ENCODE measurements at regions not wholly inside any gene's neighbourhood (a gene's known extent, or its start where the extent isn't known, plus 50 kb on each side); places are given as distances from the start of the nearest gene placed in this dataset.

- Histone ChIP-seq H3K27me3 (ENCODE audit: insufficient read depth, low read length) (no peaks in the 10 kb centered on the region), H3K36me3 (ENCODE audit: control insufficient read depth in 1 of 2, insufficient read depth in 2 of 2, low read length in 2 of 2) (no peaks in the 10 kb centered on the region), H3K4me2 (ENCODE audit: low read length) (no peak overlapping the region), H4K20me1 (ENCODE audit: insufficient read depth) (no peaks in the 10 kb centered on the region), H2AFZ (ENCODE audit: low read depth, low read length, poor library complexity, severe bottlenecking) (no peak overlapping the region), H3K79me2 (ENCODE audit: insufficient read depth, low read length) (no peaks in the 10 kb centered on the region), H3K9ac (ENCODE audit: low read length) (no peak overlapping the region), H3K4me3 (replicated peaks in 1 of 2; ENCODE audit: low read depth in 1 of 2, low read length in 2 of 2) (no peak overlapping the region), H3K27ac (ENCODE audit: low read depth, low read length) (no peak overlapping the region), H3K9me2 (ENCODE audit: insufficient read depth) (no peaks in the 10 kb centered on the region), H3K9me3 (ENCODE audit: control insufficient read depth in 1 of 2, insufficient read depth in 1 of 2, low read depth in 1 of 2, low read length in 2 of 2) (no peaks in the 10 kb centered on the region), H3K4me1 (ENCODE audit: control insufficient read depth in 1 of 2, insufficient read depth in 2 of 2, low read length in 2 of 2) (no peaks in the 10 kb centered on the region)
- POLR2A ChIA-PET = no interaction called here
- CTCF ChIA-PET = interaction anchor here (1.5 kb wide), 1 partner anchor 14 kb away, joined by 3 read pairs; no protein-coding TSS in a partner anchor
- intact Hi-C loops (cut with micrococcal nuclease) = no loop called here
- BruUV-seq (replicated peaks) = no TSS peak
- RAD21 ChIA-PET (ENCODE audit: low non-redundant PET in 1 of 2, low total read pairs in 2 of 2, uncharacterized antibody in 2 of 2, unreplicated experiment in 2 of 2) = no interaction called here
- DNase-seq (ENCODE audit: low read depth, low spot score) = no peak
- no peak for TF ChIP-seq ZBTB33 (IDR thresholded peaks at IDR 0.05; ENCODE audit: extremely low read depth, insufficient replicate concordance, low read length)
- no peak for TF ChIP-seq ATF3 (IDR thresholded peaks at IDR 0.05)
- no peak for TF ChIP-seq ZNF274 (IDR thresholded peaks at IDR 0.05; ENCODE audit: low read depth, low read length)
- no peak for TF ChIP-seq CBX3 (IDR thresholded peaks at IDR 0.05; ENCODE audit: low read depth)
- TF ChIP-seq EGR1 (IDR thresholded peaks at IDR 0.05; ENCODE audit: low read depth) = no peak
- TF ChIP-seq SRF (IDR thresholded peaks at IDR 0.05; ENCODE audit: low read depth) = no peak
- no peak for TF ChIP-seq ZFX (IDR thresholded peaks at IDR 0.05)
- ATAC-seq = no peak
Observed at GRCh38 chr6:169406804-169407203, 153.2 kb upstream of the THBS2 start.

- Histone ChIP-seq H3K27me3 (ENCODE audit: insufficient read depth, low read length) (no peaks in the 10 kb centered on the region), H3K9ac (ENCODE audit: low read length) (no peak overlapping the region), H3K27ac (ENCODE audit: low read depth, low read length) (no peak overlapping the region), H3K9me3 (ENCODE audit: control insufficient read depth in 1 of 2, insufficient read depth in 1 of 2, low read depth in 1 of 2, low read length in 2 of 2) (no peaks in the 10 kb centered on the region), H3K4me1 (ENCODE audit: control insufficient read depth in 1 of 2, insufficient read depth in 2 of 2, low read length in 2 of 2) (no peaks in the 10 kb centered on the region), H3K4me2 (ENCODE audit: low read length) (no peak overlapping the region), H3K79me2 (ENCODE audit: insufficient read depth, low read length) (no peaks in the 10 kb centered on the region), H2AFZ (ENCODE audit: low read depth, low read length, poor library complexity, severe bottlenecking) (no peak overlapping the region), H3K36me3 (ENCODE audit: control insufficient read depth in 1 of 2, insufficient read depth in 2 of 2, low read length in 2 of 2) (no peaks in the 10 kb centered on the region), H3K4me3 (replicated peaks in 1 of 2; ENCODE audit: low read depth in 1 of 2, low read length in 2 of 2) (no peak overlapping the region), H4K20me1 (ENCODE audit: insufficient read depth) (no peaks in the 10 kb centered on the region), H3K9me2 (ENCODE audit: insufficient read depth) (no peaks in the 10 kb centered on the region)
- ChIA-PET POLR2A (no interaction called here), CTCF (no interaction called here), RAD21 (ENCODE audit: low non-redundant PET in 1 of 2, low total read pairs in 2 of 2, uncharacterized antibody in 2 of 2, unreplicated experiment in 2 of 2) (no interaction called here)
- ATAC-seq = no peak
- DNase-seq (ENCODE audit: low read depth, low spot score) = no peak
- intact Hi-C loops (cut with micrococcal nuclease) = no loop called here
- no TSS peak for BruUV-seq (replicated peaks)
- no peak for TF ChIP-seq POLR2AphosphoS5 (IDR thresholded peaks at IDR 0.05; ENCODE audit: low read depth, low read length)
- TF ChIP-seq ATF3 (IDR thresholded peaks at IDR 0.05) = no peak
- TF ChIP-seq SIN3A (IDR thresholded peaks at IDR 0.05; ENCODE audit: low read depth) = no peak
- no peak for TF ChIP-seq ZFX (IDR thresholded peaks at IDR 0.05)
- TF ChIP-seq RAD21 (IDR thresholded peaks at IDR 0.05; ENCODE audit: low read depth) = no peak
- no peak for TF ChIP-seq CTCF (IDR thresholded peaks at IDR 0.05 in 2 of 3, conservative IDR thresholded peaks at IDR 0.05 in 1 of 3; ENCODE audit: borderline replicate concordance in 1 of 3, insufficient read depth in 1 of 3, low read depth in 2 of 3, low read length in 2 of 3)
Observed at GRCh38 chr6:169406034-169406433, 152.4 kb upstream of the THBS2 start.
